Non-pigmented ciliary epithelial cell (primary cell): ENCODE measurements at regions not wholly inside any gene's neighbourhood (a gene's known extent, or its start where the extent isn't known, plus 50 kb on each side); places are given as distances from the start of the nearest gene placed in this dataset.
"Not testable (repeated sequence)": the region's sequence is repeated elsewhere in the genome, so short reads cannot be mapped to it uniquely, and the experiment has no call there.

Experiments
- DNase-seq: peaks from one replicate; pipeline ENCODE4 v3.0.0-alpha.2; 2010; ENCODE audit warnings: low read depth

GRCh38 chr11:92111287-92111686, 113.3 kb upstream of the FAT3 start:
- no peak for DNase-seq

DNA sequence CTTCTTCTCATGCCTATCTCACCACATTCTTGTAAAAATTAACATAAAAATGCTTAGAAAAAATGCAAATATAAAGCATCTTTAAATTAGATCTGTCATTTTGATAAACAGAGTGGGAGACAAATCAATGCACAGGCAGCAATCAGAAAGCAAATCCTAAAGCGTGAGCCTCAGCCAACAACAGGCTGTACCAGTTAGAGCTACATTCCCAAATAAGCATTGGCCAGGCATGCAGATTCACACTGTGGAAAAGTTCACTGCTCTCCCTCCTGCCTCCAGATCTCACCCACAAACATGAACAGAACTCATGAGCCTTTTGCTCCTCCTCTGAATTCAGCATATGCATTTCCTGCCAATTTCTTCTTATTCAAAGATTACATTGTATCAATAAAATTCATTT, 115.2 kb upstream of the FAT3 start:
- no peak for DNase-seq

- DNase-seq: no peak
Measured at GRCh38 chr11:92107331-92107730, 117.3 kb upstream of the FAT3 start.

DNA sequence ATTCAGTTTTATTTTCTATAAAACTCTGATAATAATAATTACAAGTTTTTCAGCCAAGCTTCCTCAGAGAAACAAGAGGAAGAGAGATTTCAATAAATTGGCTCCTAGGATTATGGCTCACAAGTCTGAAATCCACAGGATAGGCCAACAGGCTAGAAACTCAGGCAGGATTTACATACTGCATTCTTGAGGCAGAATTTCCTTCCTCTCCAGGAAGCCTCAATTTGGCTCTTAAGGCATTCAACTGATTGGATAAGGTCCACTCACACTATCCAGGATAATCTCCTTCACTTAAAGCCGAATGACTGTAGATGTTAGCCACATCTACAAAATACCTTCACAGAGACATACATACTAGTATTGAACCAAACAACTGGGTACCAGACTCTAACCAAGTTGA, 120.3 kb upstream of the FAT3 start:
- DNase-seq: no peak

- DNase-seq: no peak
Measured at GRCh38 chr11:92101920-92102319, 122.7 kb upstream of the FAT3 start.

- DNase-seq: no peak
Measured at GRCh38 chr11:92099183-92099582, 125.4 kb upstream of the FAT3 start.

DNA sequence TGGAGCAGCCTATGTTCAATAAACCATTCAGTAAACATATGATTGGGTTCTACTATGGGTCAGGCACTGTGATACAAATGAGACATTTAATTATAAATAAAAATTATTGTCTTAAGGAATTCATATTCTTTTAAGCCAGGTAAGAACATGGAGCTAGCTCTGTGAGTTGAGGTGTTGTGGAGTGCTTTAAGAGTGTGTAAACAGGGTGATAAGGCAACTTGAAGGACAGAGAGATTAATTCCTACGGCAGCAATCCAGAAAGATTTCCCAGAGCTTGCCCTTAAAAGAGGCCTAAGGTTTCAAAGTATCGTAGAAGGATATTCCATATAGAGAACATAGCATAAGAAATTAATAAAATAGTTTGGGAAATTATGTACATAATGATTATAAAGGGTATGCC, 126.4 kb upstream of the FAT3 start:
- no peak for DNase-seq

GRCh38 chr11:92087725-92088537, 136.7 kb upstream of the FAT3 start:
- DNase-seq: no peak

GRCh38 chr11:92083123-92083522, 141.5 kb upstream of the FAT3 start:
- no peak for DNase-seq

GRCh38 chr11:92082652-92083051, 142.0 kb upstream of the FAT3 start:
- no peak for DNase-seq

GRCh38 chr11:92074498-92074897, 150.1 kb upstream of the FAT3 start:
- DNase-seq: not testable (repeated sequence)

- no peak for DNase-seq
Measured at GRCh38 chr11:92071660-92072059, 153.0 kb upstream of the FAT3 start.

DNA sequence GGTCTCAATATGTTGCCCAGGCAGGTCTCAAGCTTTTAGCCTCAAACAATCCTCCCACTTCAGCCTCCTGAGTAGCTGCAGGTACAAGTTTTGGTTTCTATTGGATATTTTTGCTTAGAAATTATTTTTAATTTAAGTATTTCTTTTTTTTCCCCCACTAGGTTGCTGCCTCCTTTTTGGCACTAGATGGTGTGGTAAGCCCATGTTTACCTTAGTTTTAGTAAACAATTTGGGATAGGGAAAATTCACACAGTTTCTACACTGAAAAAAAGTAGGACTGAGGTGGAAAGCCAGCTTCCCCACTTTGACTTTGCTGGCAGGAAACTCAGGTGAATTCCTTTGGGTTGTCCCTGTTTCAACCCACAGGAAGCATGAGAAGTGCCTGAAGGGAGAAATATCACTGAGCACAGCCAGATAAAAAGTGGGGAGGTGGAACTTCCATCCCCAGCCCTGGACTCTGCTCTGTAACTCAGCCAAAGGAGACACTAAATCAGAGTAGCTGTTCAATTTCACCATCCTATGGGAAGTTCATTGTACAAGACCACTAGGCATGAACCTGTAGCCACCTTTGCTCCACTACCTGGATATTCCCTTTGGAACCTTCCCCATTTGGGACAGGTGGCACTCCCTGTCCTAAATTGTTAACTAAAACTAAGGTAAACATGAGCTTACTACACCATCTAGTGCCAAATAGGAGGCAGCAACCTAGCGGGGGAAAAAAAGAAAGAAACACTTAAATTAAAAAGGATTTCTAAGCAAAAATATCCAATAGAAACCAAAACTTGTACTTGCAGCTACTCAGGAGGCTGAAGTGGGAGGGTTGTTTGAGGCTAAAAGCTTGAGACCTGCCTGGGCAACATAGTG, 154.4 kb upstream of the FAT3 start:
- DNase-seq: no peak

DNA sequence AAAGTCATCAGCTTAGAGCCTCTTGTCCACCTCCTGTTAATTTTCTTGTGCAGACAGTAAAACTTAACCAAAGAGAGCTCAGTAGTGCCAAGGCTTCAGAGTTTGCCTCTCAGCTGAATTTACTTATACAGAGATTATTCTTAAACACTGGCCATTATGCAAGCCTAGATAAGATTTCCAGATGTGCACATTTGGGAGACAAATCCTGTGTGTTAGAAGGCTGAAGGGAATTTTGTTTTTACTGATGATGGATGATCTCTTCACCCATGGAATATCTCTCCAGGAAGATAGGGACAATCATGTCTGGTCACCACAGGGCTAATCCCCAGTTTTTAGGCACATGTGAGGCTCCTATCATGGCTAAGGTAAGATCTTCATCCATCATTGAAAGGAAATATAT, 157.6 kb upstream of the FAT3 start:
- no peak for DNase-seq

DNA sequence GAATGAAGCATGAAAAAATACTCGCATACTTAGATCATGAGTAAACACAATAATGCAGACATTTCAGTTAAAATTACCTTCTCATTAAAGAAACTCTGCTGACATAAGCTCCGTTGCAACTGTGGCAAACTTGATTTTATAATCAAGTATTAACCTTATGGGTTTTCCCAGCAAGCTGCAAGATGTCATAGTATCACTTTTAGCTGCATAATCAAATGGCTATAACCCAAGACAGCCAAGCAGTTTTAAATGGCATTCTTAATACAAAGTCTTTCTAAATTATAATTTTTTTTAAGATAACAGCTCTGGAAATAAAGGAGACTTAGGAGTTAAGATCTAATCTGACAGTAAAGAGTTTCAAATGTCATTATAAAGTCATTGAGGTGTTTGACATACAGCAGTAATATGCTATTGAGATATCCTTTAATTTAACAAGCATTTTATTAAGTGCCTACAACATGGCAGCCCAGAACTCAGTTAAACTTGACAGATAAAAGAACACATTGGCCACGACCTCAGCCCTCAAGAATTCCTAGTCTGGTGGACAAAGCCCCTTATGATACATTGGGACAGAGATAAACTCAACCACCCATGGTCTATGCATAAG, 163.1 kb upstream of the FAT3 start:
- no peak for DNase-seq

GRCh38 chr11:92057849-92058442, 166.7 kb upstream of the FAT3 start:
- DNase-seq: no peak

- no peak for DNase-seq
Measured at GRCh38 chr11:92053216-92053615, 171.4 kb upstream of the FAT3 start.

DNA sequence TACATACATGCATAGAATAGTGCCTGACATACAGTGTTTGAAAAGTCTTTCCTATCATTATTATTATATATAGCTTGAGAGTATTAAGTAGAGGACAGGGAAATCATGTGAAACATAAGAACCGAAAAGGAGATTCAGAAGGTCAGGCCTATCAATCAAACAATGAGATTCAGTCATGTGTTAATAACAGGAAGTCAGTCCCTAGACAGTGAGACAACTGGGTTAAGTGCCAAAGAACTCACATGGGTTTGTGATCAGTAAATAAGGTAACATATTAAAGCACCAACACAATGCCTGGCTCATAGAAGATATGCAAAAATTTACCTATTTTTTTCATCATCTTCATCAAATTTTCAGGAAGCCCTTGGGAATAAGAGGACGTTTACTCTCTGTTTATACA, 174.3 kb upstream of the FAT3 start:
- no peak for DNase-seq

GRCh38 chr11:92048415-92048814, 176.2 kb upstream of the FAT3 start:
- DNase-seq: no peak

DNA sequence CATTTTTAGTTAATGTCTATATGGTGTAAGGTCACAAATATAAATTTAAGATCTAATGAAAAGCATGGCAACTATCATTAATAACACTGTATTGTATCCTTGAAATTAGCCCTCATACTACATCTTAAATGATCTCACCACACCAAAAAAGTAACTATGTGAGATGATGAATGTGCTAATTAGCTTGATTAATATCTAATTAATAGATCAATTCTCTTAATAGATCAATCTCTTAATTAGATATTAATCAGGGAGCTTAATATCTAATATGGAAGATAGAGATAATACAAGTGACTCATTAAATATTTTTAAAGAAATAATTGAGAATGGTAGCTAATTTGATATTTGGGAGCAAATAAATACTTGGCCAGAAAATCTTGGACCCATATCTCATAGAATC, 178.5 kb upstream of the FAT3 start:
- DNase-seq: no peak

DNA sequence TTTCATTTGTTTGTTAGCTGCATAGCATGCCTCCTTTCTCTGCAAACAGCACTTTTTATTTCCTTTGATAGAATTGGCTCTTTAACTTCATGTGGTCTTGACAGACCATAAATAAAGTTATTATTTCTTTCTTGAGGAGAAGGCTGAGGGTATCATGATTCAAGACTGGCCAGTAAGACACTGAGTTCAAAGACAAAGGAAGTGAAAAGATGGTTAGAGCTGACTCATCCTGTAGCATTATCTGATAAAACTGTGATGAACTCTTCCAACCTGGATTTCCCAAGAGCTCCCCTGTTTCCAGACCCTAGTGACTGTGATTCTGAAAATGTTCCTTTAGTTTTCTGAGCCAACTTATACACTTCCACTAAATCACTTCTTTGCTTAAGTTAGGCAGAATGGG, 179.3 kb upstream of the FAT3 start:
- DNase-seq: no peak

DNA sequence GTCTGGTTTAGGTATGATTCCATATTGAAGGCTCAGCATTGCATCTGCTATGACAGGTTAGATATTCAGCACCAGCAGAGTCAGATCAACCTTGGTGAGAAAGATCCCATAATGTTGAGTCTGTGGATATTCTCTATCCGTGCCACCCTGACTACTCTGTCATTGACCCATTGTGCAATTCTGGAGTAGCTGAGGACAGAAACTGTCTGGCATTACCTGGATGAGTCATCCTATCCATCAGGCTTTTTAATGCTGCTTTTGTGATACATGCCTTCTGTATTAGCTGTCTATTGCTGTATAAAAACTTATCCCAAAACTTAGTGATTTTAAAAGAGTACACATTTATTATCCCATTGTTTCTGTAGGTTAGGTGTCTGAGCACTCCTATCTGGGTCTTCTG, 189.1 kb upstream of the FAT3 start:
- DNase-seq: no peak

GRCh38 chr11:92027136-92027535, 197.5 kb upstream of the FAT3 start:
- DNase-seq: not testable (repeated sequence)
